ENCODE measurements at regions not wholly inside any gene's neighbourhood (a gene's known extent, or its start where the extent isn't known, plus 50 kb on each side); places are given as distances from the start of the nearest gene placed in this dataset.
A peak's percentile ranks its signal among the peaks of the same experiment; 100 is the strongest.

DNA sequence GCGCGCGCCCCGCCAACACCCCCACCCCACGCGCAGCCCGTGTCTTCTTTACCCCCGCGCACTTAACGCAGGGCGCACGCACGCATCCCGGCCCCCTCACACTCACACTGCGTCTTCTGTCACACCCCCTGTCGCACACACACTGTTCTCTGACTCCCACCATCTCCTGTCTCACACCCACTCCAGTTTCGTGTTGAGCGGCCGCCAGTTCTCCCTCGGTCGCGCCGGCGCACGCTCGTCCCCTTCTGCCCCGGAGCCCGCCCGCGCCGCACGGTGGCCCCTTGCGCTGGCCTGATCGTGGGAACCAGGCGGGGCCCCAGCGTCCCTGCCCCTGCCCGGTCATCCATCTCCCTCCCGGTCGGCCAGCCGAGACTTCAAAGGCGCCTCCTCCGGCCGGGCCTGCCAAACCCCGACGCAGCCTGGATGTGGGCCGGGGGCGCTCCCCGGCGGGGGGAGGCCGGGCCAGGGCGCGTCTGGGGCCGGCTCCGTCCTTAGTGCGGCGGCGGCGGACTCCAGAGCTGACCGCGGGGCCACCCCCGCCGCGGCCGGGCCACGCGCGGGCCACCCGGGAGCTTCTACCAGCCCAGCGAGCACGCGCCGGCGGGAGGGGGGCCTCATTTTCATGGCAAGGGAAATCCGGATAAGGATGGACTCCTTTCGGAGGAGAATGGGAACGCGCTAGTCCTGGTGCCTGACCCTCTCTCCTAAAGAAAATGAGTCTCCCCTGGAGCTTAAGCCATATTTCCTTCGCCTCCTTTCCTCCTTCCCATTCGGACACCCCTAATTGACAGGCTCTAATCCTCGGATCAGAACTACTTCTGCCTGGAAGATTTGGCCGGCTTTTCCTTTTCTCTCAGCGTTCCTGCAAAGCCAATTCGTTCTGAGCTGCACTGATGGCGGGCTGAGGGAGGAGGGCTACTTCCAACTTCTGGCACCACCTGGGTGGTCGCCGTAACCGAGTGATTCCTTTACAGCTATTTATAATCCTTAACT lies 82.0 kb upstream of the HMGA2 start (continued):
- TF ChIP-seq, protein P1, sequence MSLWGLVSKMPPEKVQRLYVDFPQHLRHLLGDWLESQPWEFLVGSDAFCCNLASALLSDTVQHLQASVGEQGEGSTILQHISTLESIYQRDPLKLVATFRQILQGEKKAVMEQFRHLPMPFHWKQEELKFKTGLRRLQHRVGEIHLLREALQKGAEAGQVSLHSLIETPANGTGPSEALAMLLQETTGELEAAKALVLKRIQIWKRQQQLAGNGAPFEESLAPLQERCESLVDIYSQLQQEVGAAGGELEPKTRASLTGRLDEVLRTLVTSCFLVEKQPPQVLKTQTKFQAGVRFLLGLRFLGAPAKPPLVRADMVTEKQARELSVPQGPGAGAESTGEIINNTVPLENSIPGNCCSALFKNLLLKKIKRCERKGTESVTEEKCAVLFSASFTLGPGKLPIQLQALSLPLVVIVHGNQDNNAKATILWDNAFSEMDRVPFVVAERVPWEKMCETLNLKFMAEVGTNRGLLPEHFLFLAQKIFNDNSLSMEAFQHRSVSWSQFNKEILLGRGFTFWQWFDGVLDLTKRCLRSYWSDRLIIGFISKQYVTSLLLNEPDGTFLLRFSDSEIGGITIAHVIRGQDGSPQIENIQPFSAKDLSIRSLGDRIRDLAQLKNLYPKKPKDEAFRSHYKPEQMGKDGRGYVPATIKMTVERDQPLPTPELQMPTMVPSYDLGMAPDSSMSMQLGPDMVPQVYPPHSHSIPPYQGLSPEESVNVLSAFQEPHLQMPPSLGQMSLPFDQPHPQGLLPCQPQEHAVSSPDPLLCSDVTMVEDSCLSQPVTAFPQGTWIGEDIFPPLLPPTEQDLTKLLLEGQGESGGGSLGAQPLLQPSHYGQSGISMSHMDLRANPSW (CRISPR knock-in tag; conservative IDR thresholded peaks at IDR 0.05; ENCODE audit: low read depth) = no peak
- TF ChIP-seq NFYB (CRISPR knock-in tag; conservative IDR thresholded peaks at IDR 0.05; ENCODE audit: low read depth) (no peak), TP53 (CRISPR knock-in tag; IDR thresholded peaks at IDR 0.05) (no peak), CREM (CRISPR knock-in tag; IDR thresholded peaks at IDR 0.05) (no peak), GABPB1 (CRISPR knock-in tag; IDR thresholded peaks at IDR 0.05) (no peak), RORB (CRISPR knock-in tag; IDR thresholded peaks at IDR 0.05) (no peak), MXD4 (CRISPR knock-in tag; IDR thresholded peaks at IDR 0.05; ENCODE audit: borderline replicate concordance) (no peak), FOXK1 (CRISPR knock-in tag; IDR thresholded peaks at IDR 0.05) (no peak), IRF2 (CRISPR knock-in tag; IDR thresholded peaks at IDR 0.05; ENCODE audit: borderline replicate concordance, low read depth) (no peak), NR3C1 (CRISPR knock-in tag; conservative IDR thresholded peaks at IDR 0.05; ENCODE audit: low read depth) (peak; percentile 76; the same call in 1 of the 2 replicates), RELA (CRISPR knock-in tag; IDR thresholded peaks at IDR 0.05; ENCODE audit: borderline replicate concordance) (no peak)
- TF ChIP-seq, protein P2, sequence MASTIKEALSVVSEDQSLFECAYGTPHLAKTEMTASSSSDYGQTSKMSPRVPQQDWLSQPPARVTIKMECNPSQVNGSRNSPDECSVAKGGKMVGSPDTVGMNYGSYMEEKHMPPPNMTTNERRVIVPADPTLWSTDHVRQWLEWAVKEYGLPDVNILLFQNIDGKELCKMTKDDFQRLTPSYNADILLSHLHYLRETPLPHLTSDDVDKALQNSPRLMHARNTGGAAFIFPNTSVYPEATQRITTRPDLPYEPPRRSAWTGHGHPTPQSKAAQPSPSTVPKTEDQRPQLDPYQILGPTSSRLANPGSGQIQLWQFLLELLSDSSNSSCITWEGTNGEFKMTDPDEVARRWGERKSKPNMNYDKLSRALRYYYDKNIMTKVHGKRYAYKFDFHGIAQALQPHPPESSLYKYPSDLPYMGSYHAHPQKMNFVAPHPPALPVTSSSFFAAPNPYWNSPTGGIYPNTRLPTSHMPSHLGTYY (CRISPR knock-in tag; IDR thresholded peaks at IDR 0.05) = no peak
- TF ChIP-seq, protein P3, sequence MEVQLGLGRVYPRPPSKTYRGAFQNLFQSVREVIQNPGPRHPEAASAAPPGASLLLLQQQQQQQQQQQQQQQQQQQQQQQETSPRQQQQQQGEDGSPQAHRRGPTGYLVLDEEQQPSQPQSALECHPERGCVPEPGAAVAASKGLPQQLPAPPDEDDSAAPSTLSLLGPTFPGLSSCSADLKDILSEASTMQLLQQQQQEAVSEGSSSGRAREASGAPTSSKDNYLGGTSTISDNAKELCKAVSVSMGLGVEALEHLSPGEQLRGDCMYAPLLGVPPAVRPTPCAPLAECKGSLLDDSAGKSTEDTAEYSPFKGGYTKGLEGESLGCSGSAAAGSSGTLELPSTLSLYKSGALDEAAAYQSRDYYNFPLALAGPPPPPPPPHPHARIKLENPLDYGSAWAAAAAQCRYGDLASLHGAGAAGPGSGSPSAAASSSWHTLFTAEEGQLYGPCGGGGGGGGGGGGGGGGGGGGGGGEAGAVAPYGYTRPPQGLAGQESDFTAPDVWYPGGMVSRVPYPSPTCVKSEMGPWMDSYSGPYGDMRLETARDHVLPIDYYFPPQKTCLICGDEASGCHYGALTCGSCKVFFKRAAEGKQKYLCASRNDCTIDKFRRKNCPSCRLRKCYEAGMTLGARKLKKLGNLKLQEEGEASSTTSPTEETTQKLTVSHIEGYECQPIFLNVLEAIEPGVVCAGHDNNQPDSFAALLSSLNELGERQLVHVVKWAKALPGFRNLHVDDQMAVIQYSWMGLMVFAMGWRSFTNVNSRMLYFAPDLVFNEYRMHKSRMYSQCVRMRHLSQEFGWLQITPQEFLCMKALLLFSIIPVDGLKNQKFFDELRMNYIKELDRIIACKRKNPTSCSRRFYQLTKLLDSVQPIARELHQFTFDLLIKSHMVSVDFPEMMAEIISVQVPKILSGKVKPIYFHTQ (CRISPR knock-in tag; IDR thresholded peaks at IDR 0.05) = no peak
- TF ChIP-seq, protein P4, sequence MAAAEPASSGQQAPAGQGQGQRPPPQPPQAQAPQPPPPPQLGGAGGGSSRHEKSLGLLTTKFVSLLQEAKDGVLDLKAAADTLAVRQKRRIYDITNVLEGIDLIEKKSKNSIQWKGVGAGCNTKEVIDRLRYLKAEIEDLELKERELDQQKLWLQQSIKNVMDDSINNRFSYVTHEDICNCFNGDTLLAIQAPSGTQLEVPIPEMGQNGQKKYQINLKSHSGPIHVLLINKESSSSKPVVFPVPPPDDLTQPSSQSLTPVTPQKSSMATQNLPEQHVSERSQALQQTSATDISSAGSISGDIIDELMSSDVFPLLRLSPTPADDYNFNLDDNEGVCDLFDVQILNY (CRISPR knock-in tag; IDR thresholded peaks at IDR 0.05) = no peak
- TF ChIP-seq, protein P5, sequence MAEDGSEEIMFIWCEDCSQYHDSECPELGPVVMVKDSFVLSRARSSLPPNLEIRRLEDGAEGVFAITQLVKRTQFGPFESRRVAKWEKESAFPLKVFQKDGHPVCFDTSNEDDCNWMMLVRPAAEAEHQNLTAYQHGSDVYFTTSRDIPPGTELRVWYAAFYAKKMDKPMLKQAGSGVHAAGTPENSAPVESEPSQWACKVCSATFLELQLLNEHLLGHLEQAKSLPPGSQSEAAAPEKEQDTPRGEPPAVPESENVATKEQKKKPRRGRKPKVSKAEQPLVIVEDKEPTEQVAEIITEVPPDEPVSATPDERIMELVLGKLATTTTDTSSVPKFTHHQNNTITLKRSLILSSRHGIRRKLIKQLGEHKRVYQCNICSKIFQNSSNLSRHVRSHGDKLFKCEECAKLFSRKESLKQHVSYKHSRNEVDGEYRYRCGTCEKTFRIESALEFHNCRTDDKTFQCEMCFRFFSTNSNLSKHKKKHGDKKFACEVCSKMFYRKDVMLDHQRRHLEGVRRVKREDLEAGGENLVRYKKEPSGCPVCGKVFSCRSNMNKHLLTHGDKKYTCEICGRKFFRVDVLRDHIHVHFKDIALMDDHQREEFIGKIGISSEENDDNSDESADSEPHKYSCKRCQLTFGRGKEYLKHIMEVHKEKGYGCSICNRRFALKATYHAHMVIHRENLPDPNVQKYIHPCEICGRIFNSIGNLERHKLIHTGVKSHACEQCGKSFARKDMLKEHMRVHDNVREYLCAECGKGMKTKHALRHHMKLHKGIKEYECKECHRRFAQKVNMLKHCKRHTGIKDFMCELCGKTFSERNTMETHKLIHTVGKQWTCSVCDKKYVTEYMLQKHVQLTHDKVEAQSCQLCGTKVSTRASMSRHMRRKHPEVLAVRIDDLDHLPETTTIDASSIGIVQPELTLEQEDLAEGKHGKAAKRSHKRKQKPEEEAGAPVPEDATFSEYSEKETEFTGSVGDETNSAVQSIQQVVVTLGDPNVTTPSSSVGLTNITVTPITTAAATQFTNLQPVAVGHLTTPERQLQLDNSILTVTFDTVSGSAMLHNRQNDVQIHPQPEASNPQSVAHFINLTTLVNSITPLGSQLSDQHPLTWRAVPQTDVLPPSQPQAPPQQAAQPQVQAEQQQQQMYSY (CRISPR knock-in tag; IDR thresholded peaks at IDR 0.05) = peak; percentile 86
- TF ChIP-seq, protein P6, sequence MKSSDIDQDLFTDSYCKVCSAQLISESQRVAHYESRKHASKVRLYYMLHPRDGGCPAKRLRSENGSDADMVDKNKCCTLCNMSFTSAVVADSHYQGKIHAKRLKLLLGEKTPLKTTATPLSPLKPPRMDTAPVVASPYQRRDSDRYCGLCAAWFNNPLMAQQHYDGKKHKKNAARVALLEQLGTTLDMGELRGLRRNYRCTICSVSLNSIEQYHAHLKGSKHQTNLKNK (CRISPR knock-in tag; IDR thresholded peaks at IDR 0.05) = no peak
- TF ChIP-seq, protein P7, sequence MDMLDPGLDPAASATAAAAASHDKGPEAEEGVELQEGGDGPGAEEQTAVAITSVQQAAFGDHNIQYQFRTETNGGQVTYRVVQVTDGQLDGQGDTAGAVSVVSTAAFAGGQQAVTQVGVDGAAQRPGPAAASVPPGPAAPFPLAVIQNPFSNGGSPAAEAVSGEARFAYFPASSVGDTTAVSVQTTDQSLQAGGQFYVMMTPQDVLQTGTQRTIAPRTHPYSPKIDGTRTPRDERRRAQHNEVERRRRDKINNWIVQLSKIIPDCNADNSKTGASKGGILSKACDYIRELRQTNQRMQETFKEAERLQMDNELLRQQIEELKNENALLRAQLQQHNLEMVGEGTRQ (CRISPR knock-in tag; IDR thresholded peaks at IDR 0.05) = no peak
- TF ChIP-seq, protein P8, sequence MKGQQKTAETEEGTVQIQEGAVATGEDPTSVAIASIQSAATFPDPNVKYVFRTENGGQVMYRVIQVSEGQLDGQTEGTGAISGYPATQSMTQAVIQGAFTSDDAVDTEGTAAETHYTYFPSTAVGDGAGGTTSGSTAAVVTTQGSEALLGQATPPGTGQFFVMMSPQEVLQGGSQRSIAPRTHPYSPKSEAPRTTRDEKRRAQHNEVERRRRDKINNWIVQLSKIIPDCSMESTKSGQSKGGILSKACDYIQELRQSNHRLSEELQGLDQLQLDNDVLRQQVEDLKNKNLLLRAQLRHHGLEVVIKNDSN (CRISPR knock-in tag; IDR thresholded peaks at IDR 0.05) = no peak
- TF ChIP-seq, protein P9, sequence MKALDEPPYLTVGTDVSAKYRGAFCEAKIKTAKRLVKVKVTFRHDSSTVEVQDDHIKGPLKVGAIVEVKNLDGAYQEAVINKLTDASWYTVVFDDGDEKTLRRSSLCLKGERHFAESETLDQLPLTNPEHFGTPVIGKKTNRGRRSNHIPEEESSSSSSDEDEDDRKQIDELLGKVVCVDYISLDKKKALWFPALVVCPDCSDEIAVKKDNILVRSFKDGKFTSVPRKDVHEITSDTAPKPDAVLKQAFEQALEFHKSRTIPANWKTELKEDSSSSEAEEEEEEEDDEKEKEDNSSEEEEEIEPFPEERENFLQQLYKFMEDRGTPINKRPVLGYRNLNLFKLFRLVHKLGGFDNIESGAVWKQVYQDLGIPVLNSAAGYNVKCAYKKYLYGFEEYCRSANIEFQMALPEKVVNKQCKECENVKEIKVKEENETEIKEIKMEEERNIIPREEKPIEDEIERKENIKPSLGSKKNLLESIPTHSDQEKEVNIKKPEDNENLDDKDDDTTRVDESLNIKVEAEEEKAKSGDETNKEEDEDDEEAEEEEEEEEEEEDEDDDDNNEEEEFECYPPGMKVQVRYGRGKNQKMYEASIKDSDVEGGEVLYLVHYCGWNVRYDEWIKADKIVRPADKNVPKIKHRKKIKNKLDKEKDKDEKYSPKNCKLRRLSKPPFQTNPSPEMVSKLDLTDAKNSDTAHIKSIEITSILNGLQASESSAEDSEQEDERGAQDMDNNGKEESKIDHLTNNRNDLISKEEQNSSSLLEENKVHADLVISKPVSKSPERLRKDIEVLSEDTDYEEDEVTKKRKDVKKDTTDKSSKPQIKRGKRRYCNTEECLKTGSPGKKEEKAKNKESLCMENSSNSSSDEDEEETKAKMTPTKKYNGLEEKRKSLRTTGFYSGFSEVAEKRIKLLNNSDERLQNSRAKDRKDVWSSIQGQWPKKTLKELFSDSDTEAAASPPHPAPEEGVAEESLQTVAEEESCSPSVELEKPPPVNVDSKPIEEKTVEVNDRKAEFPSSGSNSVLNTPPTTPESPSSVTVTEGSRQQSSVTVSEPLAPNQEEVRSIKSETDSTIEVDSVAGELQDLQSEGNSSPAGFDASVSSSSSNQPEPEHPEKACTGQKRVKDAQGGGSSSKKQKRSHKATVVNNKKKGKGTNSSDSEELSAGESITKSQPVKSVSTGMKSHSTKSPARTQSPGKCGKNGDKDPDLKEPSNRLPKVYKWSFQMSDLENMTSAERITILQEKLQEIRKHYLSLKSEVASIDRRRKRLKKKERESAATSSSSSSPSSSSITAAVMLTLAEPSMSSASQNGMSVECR (CRISPR knock-in tag; IDR thresholded peaks at IDR 0.05; ENCODE audit: borderline replicate concordance) = no peak
